ENCODE measurements at regions not wholly inside any gene's neighbourhood (a gene's known extent, or its start where the extent isn't known, plus 50 kb on each side); places are given as distances from the start of the nearest gene placed in this dataset.

DNA sequence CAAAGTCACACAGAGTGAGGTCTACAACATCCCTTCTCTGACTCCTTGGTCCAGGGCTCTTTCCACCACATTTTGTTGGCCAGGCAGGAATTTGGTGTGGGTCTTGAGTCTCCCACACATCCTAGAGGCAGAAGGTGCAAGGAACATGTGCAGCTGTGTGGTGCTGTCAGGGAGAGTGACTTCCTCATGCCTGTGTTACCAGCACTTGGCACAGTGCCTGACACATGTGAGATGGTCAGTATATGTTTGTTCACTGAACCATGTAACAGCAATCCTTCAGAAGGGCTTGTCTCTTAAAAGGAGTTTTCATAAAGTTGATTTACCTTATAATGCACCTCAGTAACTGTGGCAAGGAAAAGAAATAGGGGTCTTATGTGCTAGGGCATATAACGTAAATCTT is 168.5 kb downstream of the CDC5L start:
- H3K4me3 ChIP-seq (ENCODE audit: low read depth, low read length) = no peak overlapping the region
- no peaks in the 10 kb centered on the region for H3K27me3 ChIP-seq (replicated peaks)
- no peak for TF ChIP-seq CTCF (IDR thresholded peaks at IDR 0.05; ENCODE audit: low read depth, low read length, missing control alignments)
- in situ Hi-C loops (cut with HindIII; ENCODE audit: low pct_ligation_motif_present, low sequenced_read_pairs) = no loop called here
- H3K27ac ChIP-seq = no peak overlapping the region
- no peaks in the 10 kb centered on the region for H3K36me3 ChIP-seq (replicated peaks)
- no peak for DNase-seq

- no peak for TF ChIP-seq CTCF (IDR thresholded peaks at IDR 0.05; ENCODE audit: low read depth, low read length, missing control alignments)
- in situ Hi-C loops (cut with HindIII; ENCODE audit: low pct_ligation_motif_present, low sequenced_read_pairs) = no loop called here
- no peak for DNase-seq
- H3K27ac ChIP-seq = no peak overlapping the region
- peaks cover 3% of the 10 kb centered on the region for H3K27me3 ChIP-seq (replicated peaks)
- no peak overlapping the region for H3K4me3 ChIP-seq (ENCODE audit: low read depth, low read length)
- H3K36me3 ChIP-seq (replicated peaks) = no peaks in the 10 kb centered on the region
These were observed 170.7 kb downstream of the CDC5L start for GRCh38 chr6:44558024-44558831.

- in situ Hi-C loops (cut with HindIII; ENCODE audit: low pct_ligation_motif_present, low sequenced_read_pairs) = no loop called here
- H3K27me3 ChIP-seq (replicated peaks) = peaks cover 3% of the 10 kb centered on the region
These were observed 171.3 kb downstream of the CDC5L start for GRCh38 chr6:44558832-44559251.

DNA sequence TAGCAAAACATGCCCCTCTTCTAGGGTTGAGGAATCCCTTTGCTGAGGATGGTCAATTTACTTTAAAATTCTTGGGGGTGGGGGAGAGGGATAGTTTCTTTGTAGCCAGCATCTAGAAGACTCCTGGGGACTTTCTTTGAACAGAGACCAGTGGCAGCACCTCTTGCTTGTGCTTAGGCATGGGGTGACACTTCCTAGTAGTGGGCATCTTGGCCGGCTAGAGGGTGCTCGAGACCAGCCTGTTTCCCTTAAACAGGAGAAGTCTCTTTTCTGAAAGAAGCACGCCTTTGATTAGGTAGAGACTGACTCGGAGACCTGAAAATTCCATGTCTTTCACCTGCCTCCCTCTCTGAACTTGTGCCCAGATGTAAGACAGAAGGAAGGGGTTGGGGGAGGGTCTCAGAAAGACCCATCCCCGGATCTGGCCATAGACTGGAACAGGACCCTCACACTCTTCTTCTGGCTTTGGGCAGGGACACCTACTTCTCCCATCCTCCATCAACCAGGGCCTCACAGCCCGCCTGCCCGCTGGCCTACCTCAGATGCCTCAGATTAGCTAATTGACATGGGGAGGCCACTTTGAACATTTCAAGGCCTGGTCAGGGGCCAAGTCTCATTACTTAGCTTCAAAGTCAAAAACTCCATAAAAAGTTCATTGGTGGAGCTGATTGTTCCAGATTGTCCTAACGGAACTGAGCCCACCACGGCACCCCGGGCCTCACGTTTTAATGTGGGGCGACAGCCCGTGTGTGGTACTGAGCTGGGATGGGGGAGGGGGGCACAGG is 172.2 kb downstream of the CDC5L start:
- Histone ChIP-seq H3K27ac (no peak overlapping the region), H3K27me3 (replicated peaks) (peaks cover 3% of the 10 kb centered on the region), H3K4me3 (ENCODE audit: low read depth, low read length) (no peak overlapping the region), H3K36me3 (replicated peaks) (no peaks in the 10 kb centered on the region)
- in situ Hi-C loops (cut with HindIII; ENCODE audit: low pct_ligation_motif_present, low sequenced_read_pairs) = no loop called here
- DNase-seq = no peak
- TF ChIP-seq CTCF (IDR thresholded peaks at IDR 0.05; ENCODE audit: low read depth, low read length, missing control alignments) = no peak

More at GRCh38 chr6:44558832-44559251, 171.3 kb downstream of the CDC5L start:
- no peak for TF ChIP-seq CTCF (IDR thresholded peaks at IDR 0.05; ENCODE audit: low read depth, low read length, missing control alignments)
- no peak for DNase-seq
- no peak overlapping the region for H3K4me3 ChIP-seq (ENCODE audit: low read depth, low read length)
- H3K36me3 ChIP-seq (replicated peaks) = no peaks in the 10 kb centered on the region
- no peak overlapping the region for H3K27ac ChIP-seq

- H3K27me3 ChIP-seq (replicated peaks) = peaks cover 3% of the 10 kb centered on the region
- no peak for DNase-seq
- no peak overlapping the region for H3K27ac ChIP-seq
- no peaks in the 10 kb centered on the region for H3K36me3 ChIP-seq (replicated peaks)
- H3K4me3 ChIP-seq (ENCODE audit: low read depth, low read length) = no peak overlapping the region
- in situ Hi-C loops (cut with HindIII; ENCODE audit: low pct_ligation_motif_present, low sequenced_read_pairs) = no loop called here
- TF ChIP-seq CTCF (IDR thresholded peaks at IDR 0.05; ENCODE audit: low read depth, low read length, missing control alignments) = no peak
These were observed 173.1 kb downstream of the CDC5L start for GRCh38 chr6:44560458-44561059.
